Colonic mucosa (tissue), 4 donors: ENCODE measurements at regions not wholly inside any gene's neighbourhood (a gene's known extent, or its start where the extent isn't known, plus 50 kb on each side); places are given as distances from the start of the nearest gene placed in this dataset.

Experiments
- DNase-seq: peaks from one replicate; pipeline ENCODE4 v3.0.0-alpha.2; 2020
- H3K27ac ChIP-seq: fragments of 200-600 bp; one replicate; pipeline ENCODE4 v1.8.0; 2021
- H3K27me3 ChIP-seq: fragments of 200-600 bp; one replicate; pipeline ENCODE4 v1.8.0; 2021
- H3K36me3 ChIP-seq: fragments of 200-600 bp; one replicate; pipeline ENCODE4 v1.8.0; 2021
- H3K4me1 ChIP-seq: fragments of 200-600 bp; one replicate; pipeline ENCODE4 v1.8.0; 2021; ENCODE audit warnings: mild to moderate bottlenecking
- H3K4me3 ChIP-seq: fragments of 200-600 bp; one replicate; pipeline ENCODE4 v1.8.0; 2021
- H3K9ac ChIP-seq, 2 donors: one replicate each; pipeline ENCODE4 v1.7.0; 2013; ENCODE audit warnings: control low read depth in 2 of 2, low read depth in 2 of 2, low read length in 2 of 2
- H3K9me3 ChIP-seq: fragments of 200-600 bp; one replicate; pipeline ENCODE4 v1.8.0; 2021
- CTCF ChIP-seq: fragments of 200-600 bp; IDR thresholded peaks from one replicate; pipeline ENCODE4 v1.8.0; 2022; ENCODE audit warnings: antibody characterized with exemption, mild to moderate bottlenecking
- intact Hi-C: fragments of 100-400 bp; cut with DNase I; formaldehyde crosslinking; loops from one replicate; pipeline ENCODE4 v1.14.1; 2022
- donor health status: healthy.
- donor health status: DM: no; HTN: no; CAD: no.
- donor health status: DM: no; HTN: no; CAD: no.

- Histone ChIP-seq H3K4me3 (no peak overlapping the region), H3K9me3 (no peaks in the 10 kb centered on the region), H3K27me3 (no peaks in the 10 kb centered on the region), H3K36me3 (no peaks in the 10 kb centered on the region), H3K4me1 (no peaks in the 10 kb centered on the region), H3K27ac (no peak overlapping the region), H3K9ac (no peak overlapping the region)
- no peak for DNase-seq
- peak; percentile 82 for TF ChIP-seq CTCF
- intact Hi-C loops, result no loop called here
These were observed 193.3 kb upstream of the SNX7 start for GRCh38 chr1:98468111-98468717.

- Histone ChIP-seq H3K4me3 (no peak overlapping the region), H3K9me3 (no peaks in the 10 kb centered on the region), H3K27ac (no peak overlapping the region), H3K4me1 (no peaks in the 10 kb centered on the region), H3K9ac (no peak overlapping the region), H3K36me3 (no peaks in the 10 kb centered on the region), H3K27me3 (no peaks in the 10 kb centered on the region)
- no peak for DNase-seq
- intact Hi-C loops, result no loop called here
- TF ChIP-seq CTCF, result no peak
These were observed 193.9 kb upstream of the SNX7 start for GRCh38 chr1:98467586-98467985.

DNA sequence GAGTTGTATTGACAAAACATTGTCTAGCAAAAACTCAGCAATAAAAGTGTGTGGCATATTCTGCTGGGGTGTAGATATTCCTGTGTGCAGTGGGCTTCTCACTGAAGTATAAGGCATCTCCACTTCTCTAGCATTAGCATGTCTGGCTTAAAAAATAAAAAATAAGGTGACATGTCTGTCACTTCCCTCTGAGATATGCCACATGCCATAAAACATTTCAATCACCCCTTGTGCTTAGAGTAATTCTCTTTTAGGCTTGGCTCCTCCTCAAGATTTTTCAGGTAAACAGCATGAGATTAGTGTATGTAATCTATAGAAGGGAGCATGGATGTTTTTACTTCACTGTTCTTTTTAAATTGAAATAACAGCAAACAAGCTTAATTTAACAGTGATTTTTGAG, 194.4 kb upstream of the SNX7 start:
- Histone ChIP-seq H3K36me3 (no peaks in the 10 kb centered on the region), H3K9me3 (no peaks in the 10 kb centered on the region), H3K27ac (no peak overlapping the region), H3K27me3 (no peaks in the 10 kb centered on the region), H3K9ac (no peak overlapping the region), H3K4me3 (no peak overlapping the region), H3K4me1 (no peaks in the 10 kb centered on the region)
- TF ChIP-seq CTCF, result no peak
- DNase-seq, result no peak
- intact Hi-C loops, result no loop called here

DNA sequence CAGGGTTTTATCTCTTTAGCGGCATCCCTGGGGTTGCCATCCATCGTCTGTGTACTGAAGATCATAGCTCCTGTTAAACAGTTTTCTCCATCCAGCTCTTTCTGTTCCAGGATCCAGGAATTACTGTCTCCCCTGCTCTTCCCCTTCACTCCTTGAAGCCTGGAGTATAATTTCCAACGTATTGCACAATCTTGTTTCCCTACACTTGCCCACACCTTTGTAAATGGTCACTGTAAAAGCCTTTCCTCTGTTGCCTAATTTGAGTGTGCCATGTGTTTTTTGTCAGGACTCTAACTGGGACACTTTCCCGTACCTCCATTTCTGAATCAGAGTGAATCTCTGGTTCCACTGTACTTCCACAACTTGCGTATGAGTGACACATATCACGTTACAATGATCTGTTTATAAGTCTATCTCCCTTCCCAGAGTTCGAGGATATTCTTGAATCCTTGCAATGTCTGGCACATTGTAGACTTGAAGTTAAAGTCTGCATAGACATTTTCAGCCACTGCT, 199.6 kb upstream of the SNX7 start:
- no peaks in the 10 kb centered on the region for H3K4me1 ChIP-seq
- DNase-seq, result no peak
- H3K9ac ChIP-seq, result no peak overlapping the region
- intact Hi-C loops, result no loop called here
- no peak overlapping the region for H3K4me3 ChIP-seq
- no peaks in the 10 kb centered on the region for H3K9me3 ChIP-seq
- no peak for TF ChIP-seq CTCF
- H3K27me3 ChIP-seq, result no peaks in the 10 kb centered on the region
- no peaks in the 10 kb centered on the region for H3K36me3 ChIP-seq
- H3K27ac ChIP-seq, result no peak overlapping the region

DNA sequence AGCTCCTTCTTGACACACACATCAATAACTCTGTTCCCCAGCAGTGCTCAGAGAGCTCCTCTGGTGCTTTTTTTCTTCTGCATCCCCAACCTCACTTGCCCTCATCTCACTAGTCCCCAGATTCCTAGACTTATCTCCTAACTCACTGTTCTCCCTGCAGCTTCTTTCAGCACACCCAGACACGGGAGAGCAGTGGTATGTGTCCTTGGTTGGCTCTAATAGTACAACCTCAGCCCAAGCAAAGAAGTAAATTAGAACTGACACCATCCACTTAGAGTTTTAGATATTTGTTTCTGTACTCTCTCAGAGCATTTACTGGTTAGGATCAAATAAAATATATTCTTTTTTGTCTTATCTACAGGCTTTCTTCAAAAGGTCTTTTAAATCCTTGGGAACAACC, 201.4 kb upstream of the SNX7 start:
- H3K9me3 ChIP-seq, result no peaks in the 10 kb centered on the region
- no peaks in the 10 kb centered on the region for H3K4me1 ChIP-seq
- H3K27me3 ChIP-seq, result no peaks in the 10 kb centered on the region
- DNase-seq, result no peak
- no peak for TF ChIP-seq CTCF
- intact Hi-C loops, result no loop called here
- no peak overlapping the region for H3K9ac ChIP-seq
- H3K4me3 ChIP-seq, result no peak overlapping the region
- H3K27ac ChIP-seq, result no peak overlapping the region
- H3K36me3 ChIP-seq, result no peaks in the 10 kb centered on the region
